GM18511 (cell line): ENCODE measurements at regions not wholly inside any gene's neighbourhood (a gene's known extent, or its start where the extent isn't known, plus 50 kb on each side); places are given as distances from the start of the nearest gene placed in this dataset.
"Not testable (repeated sequence)": the region's sequence is repeated elsewhere in the genome, so short reads cannot be mapped to it uniquely, and the experiment has no call there.

Experiments used
- ATAC-seq: cut with Tn5 transposase; IDR thresholded peaks from one replicate; pipeline ENCODE4 v1.9.1; 2021; ENCODE audit warnings: mild to moderate bottlenecking, moderate library complexity; ENCODE audit not compliant: unreplicated experiment

DNA sequence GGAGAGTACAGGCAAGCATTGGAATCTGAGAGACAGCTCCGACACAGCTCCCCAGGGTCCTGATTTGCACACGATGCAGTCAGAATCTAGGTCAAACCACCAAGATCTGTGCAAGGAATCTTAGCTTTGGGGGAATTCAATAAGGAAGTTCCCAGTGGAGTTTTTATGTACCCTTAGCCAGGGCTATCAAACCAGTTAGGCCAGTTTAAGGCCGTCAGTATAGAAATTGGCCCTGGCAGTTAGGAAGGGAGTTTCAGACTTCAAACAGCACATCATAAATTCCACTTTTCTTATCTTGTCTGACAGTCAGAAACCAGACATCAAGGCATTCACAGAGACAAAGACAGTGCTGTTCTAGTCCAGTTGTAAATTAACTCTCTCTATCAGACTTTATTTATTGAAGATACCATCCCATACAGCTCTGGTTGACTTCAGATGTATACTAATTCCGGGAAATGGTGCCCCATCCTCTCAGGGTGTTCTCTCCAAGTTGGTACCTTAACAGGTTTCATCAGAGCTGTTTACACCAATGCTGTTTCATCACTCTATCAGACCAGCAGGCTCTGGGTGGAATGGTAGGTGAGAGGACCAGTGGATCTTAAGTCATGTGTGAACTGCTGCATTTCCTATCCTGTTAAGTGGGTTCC is 157.5 kb upstream of the ATF7IP start:
- ATAC-seq, result no peak

DNA sequence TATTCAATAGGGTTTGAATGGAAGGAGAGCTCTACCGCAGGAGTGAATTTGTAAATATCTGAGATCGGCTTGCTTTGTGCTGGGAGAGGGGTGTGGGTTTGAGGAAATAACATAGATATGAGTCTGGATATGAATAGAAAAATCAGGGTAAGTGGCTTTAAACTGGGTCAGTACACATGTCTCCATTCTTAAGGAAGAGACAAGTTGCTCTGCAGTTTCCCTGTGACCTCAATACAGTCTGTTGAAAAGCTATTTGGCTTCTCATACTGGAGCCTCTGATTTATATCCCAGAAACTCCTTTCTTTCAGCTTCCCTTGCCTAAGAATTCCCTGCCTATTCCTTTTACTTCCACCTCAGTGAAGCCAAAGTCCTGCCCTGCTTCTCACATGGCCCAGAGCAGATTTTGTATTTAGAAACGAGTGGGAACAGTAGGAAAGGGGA is 153.5 kb upstream of the ATF7IP start:
- no peak for ATAC-seq

DNA sequence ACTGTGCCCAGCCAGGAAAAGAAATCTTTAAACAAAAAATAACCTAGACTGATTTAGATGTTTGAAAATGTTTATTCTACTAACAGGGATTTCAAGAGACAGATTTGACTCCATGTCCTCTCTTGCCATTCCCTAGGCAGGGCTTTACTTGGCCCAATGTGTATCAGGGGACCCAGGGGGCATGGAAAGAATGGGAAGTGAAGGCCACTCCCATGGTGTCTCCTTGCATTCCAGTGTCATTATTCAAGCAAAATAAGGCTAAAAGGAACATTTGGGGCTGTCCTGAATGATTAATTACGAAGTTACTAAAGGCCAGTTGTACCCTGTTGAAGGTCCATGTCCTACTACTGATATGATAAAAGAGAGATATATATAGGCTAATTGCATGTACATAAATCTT is 151.9 kb upstream of the ATF7IP start:
- ATAC-seq, result no peak

GRCh38 chr12:14214495-14214894 is 151.0 kb upstream of the ATF7IP start:
- no peak for ATAC-seq

- not testable (repeated sequence) for ATAC-seq
Measured at GRCh38 chr12:14215949-14216348, 149.5 kb upstream of the ATF7IP start.

GRCh38 chr12:14216405-14217294 is 148.8 kb upstream of the ATF7IP start:
- ATAC-seq, result no peak

DNA sequence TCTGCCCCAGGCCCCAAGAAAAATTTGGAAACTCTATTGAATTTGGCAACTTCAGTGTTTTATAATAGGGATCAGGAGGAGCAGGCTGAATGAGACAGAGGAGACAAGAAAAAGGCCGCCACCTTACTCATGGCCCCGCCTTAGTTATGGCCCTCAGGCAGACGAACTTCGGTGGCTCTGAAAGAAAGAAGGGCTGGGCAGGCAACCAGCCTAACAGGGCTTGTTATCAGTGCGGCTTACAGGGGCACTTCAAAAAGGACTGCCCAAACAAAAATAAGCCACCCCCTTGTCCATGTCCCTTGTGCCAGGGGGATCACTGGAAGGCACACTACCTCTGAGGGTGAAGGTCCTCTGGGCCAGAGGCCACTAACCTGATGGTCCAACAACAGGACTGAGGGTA is 146.3 kb upstream of the ATF7IP start:
- no peak for ATAC-seq

- not testable (repeated sequence) for ATAC-seq
Measured at GRCh38 chr12:14219670-14220069, 145.8 kb upstream of the ATF7IP start.

DNA sequence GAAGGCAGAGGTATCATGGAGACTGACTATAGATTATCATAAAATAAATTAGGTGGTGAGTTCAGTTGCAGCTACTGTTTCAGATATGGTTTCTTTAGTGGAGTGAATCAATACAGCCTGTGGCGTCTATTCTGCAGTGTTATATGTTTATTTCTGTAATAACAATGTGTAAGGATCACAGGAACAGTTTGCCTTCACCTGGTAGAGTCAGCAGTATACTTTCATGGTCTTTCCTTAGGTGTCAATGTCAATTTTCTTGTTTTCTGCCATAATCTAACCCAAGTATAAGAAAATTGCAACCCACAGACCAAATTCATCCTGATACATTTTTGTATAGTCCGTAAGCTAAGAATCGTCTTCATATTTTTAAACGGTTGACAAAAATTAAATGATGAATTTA is 140.4 kb upstream of the ATF7IP start:
- no peak for ATAC-seq

GRCh38 chr12:14235176-14235575 is 130.3 kb upstream of the ATF7IP start:
- ATAC-seq, result not testable (repeated sequence)

DNA sequence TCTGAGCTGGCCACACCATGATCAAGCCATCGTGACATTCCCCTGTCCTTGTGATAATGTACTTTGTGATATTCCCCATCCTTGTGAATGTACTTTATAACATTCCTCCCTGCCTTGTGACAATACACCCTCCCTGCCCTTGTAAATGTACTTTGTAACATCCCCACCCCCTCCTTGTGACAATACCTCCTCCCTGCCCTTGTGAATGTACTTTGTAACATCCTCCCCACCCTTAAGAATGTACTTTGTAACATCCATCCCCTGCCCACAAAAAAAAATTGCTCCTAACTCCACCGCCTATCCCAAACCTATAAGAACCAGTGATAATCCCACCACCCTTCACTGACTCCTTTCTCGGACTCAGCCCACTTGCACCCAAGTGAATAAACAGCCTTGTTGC is 128.8 kb upstream of the ATF7IP start:
- ATAC-seq, result not testable (repeated sequence)

GRCh38 chr12:14238221-14238792 is 127.2 kb upstream of the ATF7IP start:
- ATAC-seq, result no peak

DNA sequence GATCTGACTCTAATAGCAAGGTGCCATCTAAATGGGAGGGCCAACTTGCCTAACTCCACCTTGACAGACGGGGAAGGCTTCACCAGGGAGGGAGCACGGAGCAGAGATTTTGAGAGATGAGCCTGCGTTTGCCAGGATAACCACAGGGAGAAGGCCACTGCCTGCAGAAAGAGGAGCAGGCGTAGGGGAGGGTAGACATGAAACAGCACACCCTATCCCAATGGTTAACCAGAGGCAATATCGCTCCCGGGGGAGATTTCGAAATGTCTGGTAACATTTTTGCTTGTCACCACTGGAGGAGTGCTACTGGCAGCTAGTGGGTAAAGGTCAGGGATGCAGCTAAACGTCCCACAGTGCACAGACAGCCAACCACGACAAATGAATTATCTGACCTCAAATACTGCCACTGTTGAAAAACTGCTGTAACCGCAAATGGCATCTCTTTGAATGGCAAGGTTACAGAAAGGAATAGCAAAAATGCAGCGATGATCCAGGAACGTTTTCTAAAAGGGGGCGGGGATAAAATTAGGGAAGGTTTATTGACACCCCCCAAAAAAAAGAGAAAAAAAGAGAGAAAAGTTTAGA is 126.0 kb upstream of the ATF7IP start:
- ATAC-seq, result peak; percentile 89

- peak; percentile 53 for ATAC-seq
Measured at GRCh38 chr12:14239935-14240872, 125.3 kb upstream of the ATF7IP start.

DNA sequence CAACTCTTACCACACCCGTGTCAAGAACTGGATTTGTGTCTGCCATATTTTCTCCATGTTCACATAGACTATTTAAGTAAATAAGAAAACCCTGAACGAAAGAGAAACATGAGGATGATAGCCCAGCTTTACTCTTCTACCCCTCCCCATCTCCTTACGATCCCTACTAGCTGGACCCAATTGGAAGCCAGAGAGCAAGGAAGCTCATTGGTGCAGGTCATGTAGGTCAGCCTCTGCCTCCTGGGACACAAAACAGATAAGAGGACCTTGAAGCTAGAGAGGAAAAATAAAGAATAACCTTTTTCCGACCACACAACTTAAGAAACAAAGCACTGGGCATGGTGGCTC is 124.6 kb upstream of the ATF7IP start:
- ATAC-seq, result no peak

DNA sequence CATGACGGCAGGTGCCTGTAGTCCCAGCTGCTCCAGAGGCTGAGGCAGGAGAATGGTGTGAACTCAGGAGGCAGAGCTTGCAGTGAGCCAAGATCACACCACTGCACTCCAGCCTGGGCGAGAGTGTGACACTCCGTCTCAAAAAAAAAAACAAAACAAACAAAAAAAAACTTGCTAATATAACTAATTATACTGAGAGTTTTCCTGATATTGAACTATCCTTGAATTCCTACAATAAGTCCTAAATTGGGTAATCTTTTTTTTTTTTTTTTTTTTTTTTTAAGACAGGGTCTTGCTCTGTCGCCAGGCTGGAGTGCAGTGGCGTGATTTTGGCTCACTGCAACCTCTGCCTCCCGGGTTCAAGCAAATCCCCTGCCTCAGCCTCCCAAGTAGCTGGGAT is 122.7 kb upstream of the ATF7IP start:
- ATAC-seq, result not testable (repeated sequence)

DNA sequence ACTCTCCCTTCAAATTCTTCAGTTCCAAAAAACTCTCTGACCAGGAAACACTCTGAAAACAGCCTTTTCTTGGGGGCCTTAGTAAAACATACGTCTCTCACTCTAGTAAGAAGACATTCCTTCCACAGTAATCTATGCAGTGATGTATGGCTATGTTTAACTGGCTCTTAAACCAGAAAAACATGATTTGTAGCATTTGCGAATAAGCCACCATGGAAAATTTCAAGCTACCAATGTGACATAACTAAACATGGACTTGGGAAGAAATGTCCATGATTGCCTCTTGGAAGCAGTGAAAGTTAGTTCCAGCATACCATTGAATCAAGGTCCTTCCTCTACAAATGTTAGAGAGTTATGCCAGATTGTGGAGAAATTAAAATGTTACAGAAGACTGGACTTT is 121.5 kb upstream of the ATF7IP start:
- no peak for ATAC-seq

- no peak for ATAC-seq
Measured at GRCh38 chr12:14244876-14245669, 120.4 kb upstream of the ATF7IP start.

GRCh38 chr12:14247166-14247565 is 118.3 kb upstream of the ATF7IP start:
- no peak for ATAC-seq

DNA sequence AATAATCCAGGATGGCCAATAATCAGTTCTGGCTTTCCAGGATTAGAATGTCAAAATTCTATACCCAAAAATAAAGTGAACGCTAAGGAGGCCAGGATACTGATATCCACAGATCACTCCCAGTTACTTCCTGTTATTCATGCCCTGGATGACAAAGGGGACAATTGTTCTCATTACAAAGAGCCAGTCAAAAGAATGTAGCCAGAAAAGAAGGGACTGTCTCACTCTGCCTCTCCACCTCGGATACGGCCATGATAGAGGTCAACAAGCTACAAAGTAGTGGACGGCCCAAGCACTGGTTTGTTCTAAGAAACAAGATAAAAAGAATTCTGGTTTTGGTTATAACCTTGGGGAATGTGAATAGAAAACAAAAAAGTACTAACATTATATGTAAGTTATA is 116.1 kb upstream of the ATF7IP start:
- ATAC-seq, result no peak
